ENCODE measurements at regions not wholly inside any gene's neighbourhood (a gene's known extent, or its start where the extent isn't known, plus 50 kb on each side); places are given as distances from the start of the nearest gene placed in this dataset.

DNA sequence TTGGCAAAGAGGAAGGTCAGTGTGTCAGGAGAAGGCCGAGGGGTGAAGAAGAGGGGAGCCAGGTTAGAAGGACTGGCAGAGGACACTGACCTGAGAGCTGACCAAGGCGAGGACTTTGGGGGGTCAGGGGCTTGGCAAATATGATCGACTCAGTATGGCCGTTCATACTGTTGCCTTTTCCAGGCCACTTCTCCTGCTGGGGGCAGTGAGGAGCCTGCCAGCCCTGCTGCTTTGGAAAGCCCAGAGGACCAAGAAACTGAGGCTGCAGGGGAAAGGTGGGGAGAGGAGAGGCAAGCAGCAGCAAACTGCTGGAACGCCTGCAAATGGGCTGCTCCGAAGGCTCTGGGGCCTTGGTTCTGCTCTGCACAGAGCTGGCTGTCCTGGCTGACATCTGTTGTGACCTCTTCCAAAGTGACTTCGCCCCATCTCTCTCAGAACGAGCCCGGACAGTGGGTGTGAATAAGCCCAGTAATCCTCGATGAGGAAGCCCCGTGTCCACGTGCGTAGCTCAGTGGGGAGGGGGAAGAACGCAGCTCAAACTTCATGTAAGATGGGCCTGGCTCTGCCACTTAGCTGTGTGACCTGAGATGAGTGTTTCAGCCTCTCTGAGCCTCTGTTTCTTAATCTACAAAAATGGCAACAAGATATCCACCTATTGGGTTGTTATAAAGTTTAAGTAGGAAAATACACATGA, 111.3 kb downstream of the SALL1 start:
- H3K27ac Mint-ChIP-seq: no peak overlapping the region
- no peak overlapping the region for H3K4me3 Mint-ChIP-seq
- no peaks in the 10 kb centered on the region for H3K36me3 Mint-ChIP-seq (ENCODE audit: low read depth)
- TF ChIP-seq, protein P1, sequence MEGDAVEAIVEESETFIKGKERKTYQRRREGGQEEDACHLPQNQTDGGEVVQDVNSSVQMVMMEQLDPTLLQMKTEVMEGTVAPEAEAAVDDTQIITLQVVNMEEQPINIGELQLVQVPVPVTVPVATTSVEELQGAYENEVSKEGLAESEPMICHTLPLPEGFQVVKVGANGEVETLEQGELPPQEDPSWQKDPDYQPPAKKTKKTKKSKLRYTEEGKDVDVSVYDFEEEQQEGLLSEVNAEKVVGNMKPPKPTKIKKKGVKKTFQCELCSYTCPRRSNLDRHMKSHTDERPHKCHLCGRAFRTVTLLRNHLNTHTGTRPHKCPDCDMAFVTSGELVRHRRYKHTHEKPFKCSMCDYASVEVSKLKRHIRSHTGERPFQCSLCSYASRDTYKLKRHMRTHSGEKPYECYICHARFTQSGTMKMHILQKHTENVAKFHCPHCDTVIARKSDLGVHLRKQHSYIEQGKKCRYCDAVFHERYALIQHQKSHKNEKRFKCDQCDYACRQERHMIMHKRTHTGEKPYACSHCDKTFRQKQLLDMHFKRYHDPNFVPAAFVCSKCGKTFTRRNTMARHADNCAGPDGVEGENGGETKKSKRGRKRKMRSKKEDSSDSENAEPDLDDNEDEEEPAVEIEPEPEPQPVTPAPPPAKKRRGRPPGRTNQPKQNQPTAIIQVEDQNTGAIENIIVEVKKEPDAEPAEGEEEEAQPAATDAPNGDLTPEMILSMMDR (IDR thresholded peaks at IDR 0.05): no peak
- no peak for DNase-seq
- H3K4me1 Mint-ChIP-seq (ENCODE audit: low read depth): no peaks in the 10 kb centered on the region
- H3K27me3 Mint-ChIP-seq (ENCODE audit: insufficient read depth): peaks cover 6% of the 10 kb centered on the region
- peaks cover 4% of the 10 kb centered on the region; the same call in 1 of the 2 replicates for H3K9me3 Mint-ChIP-seq

DNA sequence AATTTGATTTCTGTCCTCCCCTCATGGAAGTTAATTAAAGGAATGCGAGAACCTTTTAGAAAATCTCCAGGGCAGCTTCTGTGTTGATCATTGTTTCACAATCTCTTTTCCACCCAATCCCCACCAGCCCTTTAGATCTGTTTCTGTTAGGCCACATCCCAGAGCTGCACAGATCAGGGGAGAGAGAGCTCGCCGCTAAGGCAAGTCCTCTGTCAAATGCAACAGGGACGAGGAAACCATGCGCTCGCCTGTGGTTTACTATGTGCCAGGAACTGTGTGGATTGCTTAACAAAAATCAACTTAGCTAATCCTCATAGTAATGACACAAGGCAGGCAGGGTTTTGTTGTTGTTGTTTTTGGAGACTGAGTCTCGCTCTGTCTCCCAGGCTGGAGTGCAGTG, 115.4 kb downstream of the SALL1 start:
- Mint-ChIP-seq H3K4me3 (no peak overlapping the region), H3K27me3 (ENCODE audit: insufficient read depth) (peaks cover 4% of the 10 kb centered on the region), H3K4me1 (ENCODE audit: low read depth) (no peaks in the 10 kb centered on the region), H3K36me3 (ENCODE audit: low read depth) (no peaks in the 10 kb centered on the region), H3K27ac (no peak overlapping the region), H3K9me3 (peaks cover 4% of the 10 kb centered on the region; the same call in 1 of the 2 replicates)
- DNase-seq: no peak
- TF ChIP-seq, protein P1 (IDR thresholded peaks at IDR 0.05): no peak

DNA sequence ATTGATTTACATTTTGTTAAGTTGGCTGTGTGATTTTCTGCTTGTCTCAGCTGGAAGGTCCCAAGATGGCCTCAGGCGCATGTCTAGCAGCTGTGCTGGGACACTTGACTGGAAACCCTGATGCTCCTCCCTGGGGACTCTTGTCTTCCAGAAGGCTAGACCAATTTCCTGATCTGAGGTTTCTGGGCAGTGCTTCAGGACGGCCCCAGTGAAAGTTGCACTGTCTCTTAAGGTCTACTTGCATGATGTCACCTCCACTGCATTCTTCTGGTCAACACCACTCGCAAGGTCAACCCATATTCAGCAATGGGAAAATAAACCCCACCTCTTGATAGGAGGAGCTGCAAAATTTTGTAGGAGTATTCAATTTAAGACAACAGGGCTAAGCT, 116.0 kb downstream of the SALL1 start:
- no peak for DNase-seq
- TF ChIP-seq, protein P1 (IDR thresholded peaks at IDR 0.05): no peak
- peaks cover 7% of the 10 kb centered on the region for H3K27me3 Mint-ChIP-seq (ENCODE audit: insufficient read depth)
- H3K4me1 Mint-ChIP-seq (ENCODE audit: low read depth): no peaks in the 10 kb centered on the region
- H3K27ac Mint-ChIP-seq: no peak overlapping the region
- H3K36me3 Mint-ChIP-seq (ENCODE audit: low read depth): no peaks in the 10 kb centered on the region
- peaks cover 4% of the 10 kb centered on the region; the same call in 1 of the 2 replicates for H3K9me3 Mint-ChIP-seq
- H3K4me3 Mint-ChIP-seq: no peak overlapping the region

DNA sequence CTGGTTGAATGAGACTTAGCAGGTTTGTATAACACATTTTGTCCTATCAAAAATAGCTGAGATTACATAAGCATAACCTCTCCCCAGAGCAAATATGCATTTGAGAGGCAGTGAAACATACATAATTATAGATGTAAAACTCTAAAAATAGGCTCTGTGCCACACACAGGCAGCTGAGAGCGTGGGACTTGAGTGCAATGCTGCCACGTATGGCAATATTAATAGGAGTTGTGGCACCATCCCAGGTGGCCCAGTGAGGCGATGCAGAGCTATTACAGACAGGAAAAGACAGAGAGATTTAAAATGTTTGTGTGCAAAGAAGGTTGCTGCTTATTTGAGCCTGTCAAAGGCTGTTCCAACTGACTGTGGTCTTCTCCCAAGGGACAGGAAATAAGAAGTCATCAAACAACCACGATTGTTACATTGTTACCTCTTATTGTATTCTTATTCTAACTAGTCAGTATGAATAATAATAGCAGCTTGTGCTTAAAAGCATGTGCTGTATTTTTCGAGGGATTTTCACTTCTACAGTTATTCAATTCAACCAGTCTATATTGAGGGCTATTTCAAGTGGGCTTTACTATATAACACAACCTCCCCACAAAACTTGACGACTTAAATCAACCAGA, 116.5 kb downstream of the SALL1 start:
- 0 out of 2 replicates have a peak, but pooled peaks cover 4% of the 10 kb centered on the region for H3K9me3 Mint-ChIP-seq
- no peak for DNase-seq
- no peak overlapping the region for H3K27ac Mint-ChIP-seq

DNA sequence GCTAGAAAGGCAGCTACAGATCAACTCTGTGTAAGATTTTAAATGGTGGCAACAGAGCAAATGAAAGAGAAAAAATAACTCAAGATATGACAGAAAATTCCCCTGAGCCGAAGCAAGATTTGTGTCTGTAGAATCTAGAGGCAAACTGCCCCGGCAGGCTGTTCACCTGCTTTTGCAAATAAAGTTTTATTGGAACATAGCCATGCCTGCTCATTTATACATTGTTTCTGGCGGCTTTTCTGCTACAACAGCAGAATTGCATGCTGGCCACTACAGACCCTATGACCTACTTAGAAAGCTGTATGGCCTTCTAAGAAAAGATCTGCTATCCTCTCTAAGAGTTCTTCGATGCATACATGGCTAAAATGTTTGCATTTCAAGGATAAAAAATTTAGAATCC, 119.5 kb downstream of the SALL1 start:
- Mint-ChIP-seq H3K36me3 (ENCODE audit: low read depth) (no peaks in the 10 kb centered on the region), H3K4me1 (ENCODE audit: low read depth) (no peaks in the 10 kb centered on the region), H3K27me3 (ENCODE audit: insufficient read depth) (peaks cover 7% of the 10 kb centered on the region), H3K27ac (no peak overlapping the region), H3K9me3 (no peaks in the 10 kb centered on the region), H3K4me3 (no peak overlapping the region)
- TF ChIP-seq, protein P1 (IDR thresholded peaks at IDR 0.05): no peak
- DNase-seq: no peak

More for the DNA sequence above, 116.5 kb downstream of the SALL1 start:
- H3K36me3 Mint-ChIP-seq (ENCODE audit: low read depth): no peaks in the 10 kb centered on the region
- TF ChIP-seq, protein P1 (IDR thresholded peaks at IDR 0.05): no peak
- no peaks in the 10 kb centered on the region for H3K4me1 Mint-ChIP-seq (ENCODE audit: low read depth)
- H3K27me3 Mint-ChIP-seq (ENCODE audit: insufficient read depth): peaks cover 7% of the 10 kb centered on the region
- H3K4me3 Mint-ChIP-seq: no peak overlapping the region

All from HFFc6 (cell line).